ENCODE measurements at regions not wholly inside any gene's neighbourhood (a gene's known extent, or its start where the extent isn't known, plus 50 kb on each side); places are given as distances from the start of the nearest gene placed in this dataset.
"Not testable (repeated sequence)": the region's sequence is repeated elsewhere in the genome, so short reads cannot be mapped to it uniquely, and the experiment has no call there.

DNA sequence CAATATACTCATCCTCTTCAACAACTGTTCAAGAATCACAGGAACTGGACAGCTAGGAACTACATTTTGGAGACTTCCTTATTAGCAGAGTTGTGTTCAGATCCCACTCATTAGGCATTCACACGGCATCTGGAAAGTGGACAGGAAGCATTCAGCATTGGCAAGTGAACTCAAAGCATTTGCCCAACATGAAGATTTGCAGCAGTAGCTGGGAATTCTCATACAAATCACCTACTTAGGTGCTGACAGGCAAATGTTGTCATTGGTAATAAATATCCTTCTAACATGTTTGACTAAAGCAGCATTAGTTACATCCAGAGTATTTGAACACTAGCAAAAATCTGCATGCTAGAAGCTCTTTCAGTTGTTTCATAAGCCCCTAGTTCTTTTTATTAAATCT, 350.8 kb downstream of the PTH2R start:
- no TSS peak for BruUV-seq (replicated peaks)
- Histone ChIP-seq H3K27ac (ENCODE audit: low read length) (no peak overlapping the region), H3K36me3 (ENCODE audit: control insufficient read depth, insufficient read depth, low read length) (no peaks in the 10 kb centered on the region), H3K27me3 (ENCODE audit: control insufficient read depth, insufficient read depth, low read length) (no peaks in the 10 kb centered on the region), H3K4me1 (ENCODE audit: control insufficient read depth, insufficient read depth, low read length) (no peaks in the 10 kb centered on the region), H3K4me3 (ENCODE audit: low read depth in 2 of 2, low read length in 2 of 2) (no peak overlapping the region), H3K9me3 (ENCODE audit: control insufficient read depth, insufficient read depth, low read depth, low read length) (no peaks in the 10 kb centered on the region)
- ATAC-seq = no peak
- TF ChIP-seq POLR2AphosphoS5 (IDR thresholded peaks at IDR 0.05; ENCODE audit: low read depth, low read length) (no peak), SIN3A (IDR thresholded peaks at IDR 0.05; ENCODE audit: borderline replicate concordance, insufficient read depth, low read depth, low read length) (no peak), TCF7L2 (IDR thresholded peaks at IDR 0.05; ENCODE audit: low read depth, low read length) (no peak)
- TF ChIP-seq, protein P1, sequence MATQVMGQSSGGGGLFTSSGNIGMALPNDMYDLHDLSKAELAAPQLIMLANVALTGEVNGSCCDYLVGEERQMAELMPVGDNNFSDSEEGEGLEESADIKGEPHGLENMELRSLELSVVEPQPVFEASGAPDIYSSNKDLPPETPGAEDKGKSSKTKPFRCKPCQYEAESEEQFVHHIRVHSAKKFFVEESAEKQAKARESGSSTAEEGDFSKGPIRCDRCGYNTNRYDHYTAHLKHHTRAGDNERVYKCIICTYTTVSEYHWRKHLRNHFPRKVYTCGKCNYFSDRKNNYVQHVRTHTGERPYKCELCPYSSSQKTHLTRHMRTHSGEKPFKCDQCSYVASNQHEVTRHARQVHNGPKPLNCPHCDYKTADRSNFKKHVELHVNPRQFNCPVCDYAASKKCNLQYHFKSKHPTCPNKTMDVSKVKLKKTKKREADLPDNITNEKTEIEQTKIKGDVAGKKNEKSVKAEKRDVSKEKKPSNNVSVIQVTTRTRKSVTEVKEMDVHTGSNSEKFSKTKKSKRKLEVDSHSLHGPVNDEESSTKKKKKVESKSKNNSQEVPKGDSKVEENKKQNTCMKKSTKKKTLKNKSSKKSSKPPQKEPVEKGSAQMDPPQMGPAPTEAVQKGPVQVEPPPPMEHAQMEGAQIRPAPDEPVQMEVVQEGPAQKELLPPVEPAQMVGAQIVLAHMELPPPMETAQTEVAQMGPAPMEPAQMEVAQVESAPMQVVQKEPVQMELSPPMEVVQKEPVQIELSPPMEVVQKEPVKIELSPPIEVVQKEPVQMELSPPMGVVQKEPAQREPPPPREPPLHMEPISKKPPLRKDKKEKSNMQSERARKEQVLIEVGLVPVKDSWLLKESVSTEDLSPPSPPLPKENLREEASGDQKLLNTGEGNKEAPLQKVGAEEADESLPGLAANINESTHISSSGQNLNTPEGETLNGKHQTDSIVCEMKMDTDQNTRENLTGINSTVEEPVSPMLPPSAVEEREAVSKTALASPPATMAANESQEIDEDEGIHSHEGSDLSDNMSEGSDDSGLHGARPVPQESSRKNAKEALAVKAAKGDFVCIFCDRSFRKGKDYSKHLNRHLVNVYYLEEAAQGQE (IDR thresholded peaks at IDR 0.05; ENCODE audit: insufficient read depth in 1 of 2, low read depth in 2 of 2, low read length in 1 of 2) = no peak
- TF ChIP-seq, protein P2, sequence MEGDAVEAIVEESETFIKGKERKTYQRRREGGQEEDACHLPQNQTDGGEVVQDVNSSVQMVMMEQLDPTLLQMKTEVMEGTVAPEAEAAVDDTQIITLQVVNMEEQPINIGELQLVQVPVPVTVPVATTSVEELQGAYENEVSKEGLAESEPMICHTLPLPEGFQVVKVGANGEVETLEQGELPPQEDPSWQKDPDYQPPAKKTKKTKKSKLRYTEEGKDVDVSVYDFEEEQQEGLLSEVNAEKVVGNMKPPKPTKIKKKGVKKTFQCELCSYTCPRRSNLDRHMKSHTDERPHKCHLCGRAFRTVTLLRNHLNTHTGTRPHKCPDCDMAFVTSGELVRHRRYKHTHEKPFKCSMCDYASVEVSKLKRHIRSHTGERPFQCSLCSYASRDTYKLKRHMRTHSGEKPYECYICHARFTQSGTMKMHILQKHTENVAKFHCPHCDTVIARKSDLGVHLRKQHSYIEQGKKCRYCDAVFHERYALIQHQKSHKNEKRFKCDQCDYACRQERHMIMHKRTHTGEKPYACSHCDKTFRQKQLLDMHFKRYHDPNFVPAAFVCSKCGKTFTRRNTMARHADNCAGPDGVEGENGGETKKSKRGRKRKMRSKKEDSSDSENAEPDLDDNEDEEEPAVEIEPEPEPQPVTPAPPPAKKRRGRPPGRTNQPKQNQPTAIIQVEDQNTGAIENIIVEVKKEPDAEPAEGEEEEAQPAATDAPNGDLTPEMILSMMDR (IDR thresholded peaks at IDR 0.05) = no peak
- ChIA-PET CTCF (no interaction called here), POLR2A (no interaction called here)
- in situ Hi-C loops (cut with HindIII; ENCODE audit: low pct_unique_long_range_greater_than_20kb, low sequenced_read_pairs) (no loop called here), intact Hi-C loops (cut with micrococcal nuclease; ENCODE audit: unreplicated experiment) (no loop called here)
- DNase-seq (ENCODE audit: low read depth, low spot score) = no peak

DNA sequence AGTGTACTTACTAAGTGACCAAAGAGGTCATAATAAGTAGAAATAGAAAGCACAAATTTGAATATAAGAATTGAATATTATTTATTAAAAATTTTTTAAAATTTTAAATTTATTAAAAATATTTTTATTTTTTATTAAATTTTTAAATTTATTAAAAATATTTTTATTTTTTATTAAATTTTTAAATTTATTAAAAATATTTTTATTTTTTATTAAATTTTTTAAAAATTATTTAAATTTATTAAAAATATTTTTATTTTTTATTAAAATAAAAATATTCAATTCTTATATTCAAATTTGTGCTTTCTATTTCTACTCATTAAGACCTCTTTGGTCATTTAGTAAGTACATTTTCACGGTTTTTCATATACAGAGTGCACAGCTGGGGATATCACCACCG, 366.5 kb downstream of the PTH2R start:
- ATAC-seq; BruUV-seq (replicated peaks); intact Hi-C loops (cut with micrococcal nuclease; ENCODE audit: unreplicated experiment); H3K27ac ChIP-seq (ENCODE audit: low read length); POLR2A ChIA-PET; in situ Hi-C loops (cut with HindIII; ENCODE audit: low pct_unique_long_range_greater_than_20kb, low sequenced_read_pairs); H3K36me3 ChIP-seq (ENCODE audit: control insufficient read depth, insufficient read depth, low read length); H3K4me3 ChIP-seq (ENCODE audit: low read depth in 2 of 2, low read length in 2 of 2); DNase-seq (ENCODE audit: low read depth, low spot score); H3K27me3 ChIP-seq (ENCODE audit: control insufficient read depth, insufficient read depth, low read length); H3K9me3 ChIP-seq (ENCODE audit: control insufficient read depth, insufficient read depth, low read depth, low read length); CTCF ChIA-PET; H3K4me1 ChIP-seq (ENCODE audit: control insufficient read depth, insufficient read depth, low read length): not testable (repeated sequence)

DNA sequence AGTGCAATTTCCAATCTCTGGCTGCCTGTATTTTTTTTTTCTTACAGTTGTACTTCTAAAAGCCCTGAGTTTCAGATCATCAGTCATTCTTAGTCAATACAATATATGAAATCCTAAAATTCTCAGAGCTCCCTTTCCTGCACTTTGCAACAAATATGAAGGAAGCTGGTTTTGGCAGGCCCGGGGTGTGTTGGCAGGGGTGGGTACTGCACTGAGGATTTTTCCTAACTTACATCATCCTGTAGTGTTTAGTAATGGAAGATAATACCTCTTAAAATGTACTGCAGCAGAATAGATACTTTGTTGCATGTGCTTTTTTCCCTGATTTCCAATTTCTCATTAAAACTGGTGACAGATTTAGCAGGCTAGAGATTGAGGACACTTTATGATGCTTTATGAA, 374.6 kb downstream of the PTH2R start:
- no peak for TF ChIP-seq TCF7L2 (IDR thresholded peaks at IDR 0.05; ENCODE audit: low read depth, low read length)
- TF ChIP-seq, protein P2 (IDR thresholded peaks at IDR 0.05) = no peak
- TF ChIP-seq POLR2AphosphoS5 (IDR thresholded peaks at IDR 0.05; ENCODE audit: low read depth, low read length) = no peak
- TF ChIP-seq, protein P1 (IDR thresholded peaks at IDR 0.05; ENCODE audit: insufficient read depth in 1 of 2, low read depth in 2 of 2, low read length in 1 of 2) = no peak
- no peak for TF ChIP-seq SIN3A (IDR thresholded peaks at IDR 0.05; ENCODE audit: borderline replicate concordance, insufficient read depth, low read depth, low read length)
- no peak for DNase-seq (ENCODE audit: low read depth, low spot score)

More for the DNA sequence above, 374.6 kb downstream of the PTH2R start:
- in situ Hi-C loops (cut with HindIII; ENCODE audit: low pct_unique_long_range_greater_than_20kb, low sequenced_read_pairs) (no loop called here), intact Hi-C loops (cut with micrococcal nuclease; ENCODE audit: unreplicated experiment) (no loop called here)
- ATAC-seq = no peak
- CTCF ChIA-PET = no interaction called here
- H3K27me3 ChIP-seq (ENCODE audit: control insufficient read depth, insufficient read depth, low read length) = no peaks in the 10 kb centered on the region
- no peak overlapping the region for H3K4me3 ChIP-seq (ENCODE audit: low read depth in 2 of 2, low read length in 2 of 2)
- no peak overlapping the region for H3K27ac ChIP-seq (ENCODE audit: low read length)
- no peaks in the 10 kb centered on the region for H3K4me1 ChIP-seq (ENCODE audit: control insufficient read depth, insufficient read depth, low read length)
- BruUV-seq (replicated peaks) = no TSS peak
- H3K9me3 ChIP-seq (ENCODE audit: control insufficient read depth, insufficient read depth, low read depth, low read length) = no peaks in the 10 kb centered on the region
- POLR2A ChIA-PET = no interaction called here
- no peaks in the 10 kb centered on the region for H3K36me3 ChIP-seq (ENCODE audit: control insufficient read depth, insufficient read depth, low read length)
